Smooth muscle cell (in vitro differentiated cells): ENCODE measurements at regions not wholly inside any gene's neighbourhood (a gene's known extent, or its start where the extent isn't known, plus 50 kb on each side); places are given as distances from the start of the nearest gene placed in this dataset.
"Not testable (repeated sequence)": the region's sequence is repeated elsewhere in the genome, so short reads cannot be mapped to it uniquely, and the experiment has no call there.

Source experiments
- DNase-seq: peaks from one replicate; lab custom pipeline; 2025; ENCODE audit not compliant: unreplicated experiment; lab: John Stamatoyannopoulos, UW
- H2AFZ ChIP-seq: fragments of 200-600 bp; sonication (generic); 2 replicates; pipeline ENCODE4 v1.6.0; 2016; ENCODE audit warnings: antibody characterized with exemption, low read depth, mild to moderate bottlenecking
- H3F3A ChIP-seq: fragments of 200-600 bp; sonication (generic); 2 replicates; pipeline ENCODE4 v1.6.0; 2017; ENCODE audit warnings: antibody characterized with exemption, low read depth
- H3K27ac ChIP-seq: fragments of 200-600 bp; sonication (generic); 2 replicates; pipeline ENCODE4 v1.5.1; 2016; ENCODE audit warnings: low read depth, mild to moderate bottlenecking
- H3K27me3 ChIP-seq: fragments of 200-600 bp; sonication (generic); 2 replicates; pipeline ENCODE4 v1.6.1; 2016; ENCODE audit warnings: low read depth, mild to moderate bottlenecking
- H3K36me3 ChIP-seq: fragments of 200-600 bp; sonication (generic); 2 replicates; pipeline ENCODE4 v1.5.1; 2016; ENCODE audit warnings: low read depth
- H3K4me1 ChIP-seq: fragments of 200-600 bp; sonication (generic); 2 replicates; pipeline ENCODE4 v1.5.1; 2016; ENCODE audit warnings: low read depth
- H3K4me2 ChIP-seq: fragments of 200-600 bp; sonication (generic); 2 replicates; pipeline ENCODE4 v1.6.0; 2016; ENCODE audit warnings: mild to moderate bottlenecking
- H3K4me3 ChIP-seq: fragments of 200-600 bp; sonication (generic); 2 replicates; pipeline ENCODE4 v1.5.1; 2016; ENCODE audit warnings: mild to moderate bottlenecking
- H3K79me2 ChIP-seq: fragments of 200-600 bp; sonication (generic); 2 replicates; pipeline ENCODE4 v1.6.0; 2016; ENCODE audit warnings: low read depth, mild to moderate bottlenecking
- H3K9ac ChIP-seq: fragments of 200-600 bp; sonication (generic); 2 replicates; pipeline ENCODE4 v1.6.0; 2016; ENCODE audit warnings: low read depth
- H3K9me3 ChIP-seq: fragments of 200-600 bp; sonication (generic); replicated peaks from 2 replicates; pipeline ENCODE4 v1.5.1; 2016; ENCODE audit warnings: low read depth
- H4K20me1 ChIP-seq: fragments of 200-600 bp; sonication (generic); 2 replicates; pipeline ENCODE4 v1.6.0; 2016; ENCODE audit warnings: low read depth
- WGBS: methylation state at CpG from one replicate; pipeline ENCODE4 v1.1.7; 2016; ENCODE audit warnings: low lambda C conversion rate; 5-methylcytosine and 5-hydroxymethylcytosine counted together
- TF ChIP-seq, protein P1 (sequence below): fragments of 200-600 bp; sonication (generic); IDR thresholded peaks from 2 replicates; pipeline ENCODE4 v1.5.1; 2017; ENCODE audit warnings: borderline replicate concordance, mild to moderate bottlenecking, antibody characterized with exemption; ENCODE audit not compliant: insufficient read depth, poor library complexity, severe bottlenecking

GRCh38 chr1:58190267-58190988, 356.1 kb downstream of the OMA1 start:
- H3K4me1 ChIP-seq = no peaks in the 10 kb centered on the region
- no peaks in the 10 kb centered on the region for H3K9me3 ChIP-seq
- H3K4me2 ChIP-seq = no peak overlapping the region
- no peak overlapping the region for H3K9ac ChIP-seq
- 85% methylated on average over 10 of the region's 10 CpGs for WGBS
- H3K36me3 ChIP-seq = no peaks in the 10 kb centered on the region
- TF ChIP-seq, protein P1, sequence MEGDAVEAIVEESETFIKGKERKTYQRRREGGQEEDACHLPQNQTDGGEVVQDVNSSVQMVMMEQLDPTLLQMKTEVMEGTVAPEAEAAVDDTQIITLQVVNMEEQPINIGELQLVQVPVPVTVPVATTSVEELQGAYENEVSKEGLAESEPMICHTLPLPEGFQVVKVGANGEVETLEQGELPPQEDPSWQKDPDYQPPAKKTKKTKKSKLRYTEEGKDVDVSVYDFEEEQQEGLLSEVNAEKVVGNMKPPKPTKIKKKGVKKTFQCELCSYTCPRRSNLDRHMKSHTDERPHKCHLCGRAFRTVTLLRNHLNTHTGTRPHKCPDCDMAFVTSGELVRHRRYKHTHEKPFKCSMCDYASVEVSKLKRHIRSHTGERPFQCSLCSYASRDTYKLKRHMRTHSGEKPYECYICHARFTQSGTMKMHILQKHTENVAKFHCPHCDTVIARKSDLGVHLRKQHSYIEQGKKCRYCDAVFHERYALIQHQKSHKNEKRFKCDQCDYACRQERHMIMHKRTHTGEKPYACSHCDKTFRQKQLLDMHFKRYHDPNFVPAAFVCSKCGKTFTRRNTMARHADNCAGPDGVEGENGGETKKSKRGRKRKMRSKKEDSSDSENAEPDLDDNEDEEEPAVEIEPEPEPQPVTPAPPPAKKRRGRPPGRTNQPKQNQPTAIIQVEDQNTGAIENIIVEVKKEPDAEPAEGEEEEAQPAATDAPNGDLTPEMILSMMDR = no peak
- H4K20me1 ChIP-seq = no peaks in the 10 kb centered on the region
- H2AFZ ChIP-seq = no peak overlapping the region
- peaks cover 29% of the 10 kb centered on the region for H3K27me3 ChIP-seq
- no peaks in the 10 kb centered on the region for H3K79me2 ChIP-seq
- H3K4me3 ChIP-seq = no peak overlapping the region
- H3K27ac ChIP-seq = no peak overlapping the region
- no peaks in the 10 kb centered on the region for H3F3A ChIP-seq
- DNase-seq = no peak

GRCh38 chr1:58189453-58189852, 357.1 kb downstream of the OMA1 start:
- Histone ChIP-seq H3K4me1 (no peaks in the 10 kb centered on the region), H3K36me3 (no peaks in the 10 kb centered on the region)

DNA sequence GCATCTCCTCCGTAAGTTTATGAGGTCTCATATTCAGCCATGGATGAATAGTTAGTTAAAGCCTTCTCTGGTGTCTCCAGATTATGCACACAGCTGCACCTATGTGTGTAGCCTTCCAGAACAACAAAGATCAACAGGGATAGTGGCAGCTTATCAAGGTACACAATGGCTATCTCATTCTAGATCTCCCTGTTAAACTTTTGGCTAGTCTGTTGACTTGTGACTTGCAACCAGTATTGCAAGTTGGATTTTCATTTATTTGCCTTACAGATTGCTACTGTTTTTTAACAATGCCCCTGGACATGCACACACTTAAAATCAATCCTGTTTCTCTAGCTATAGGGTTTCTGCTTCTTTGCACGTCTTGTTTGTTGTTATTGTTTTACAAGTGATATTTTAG, 363.2 kb downstream of the OMA1 start:
- DNase-seq = no peak
- no peaks in the 10 kb centered on the region for H3K36me3 ChIP-seq
- no peaks in the 10 kb centered on the region for H3K27me3 ChIP-seq
- no peak overlapping the region for H3K9ac ChIP-seq
- H3K4me3 ChIP-seq = no peak overlapping the region
- H3K79me2 ChIP-seq = no peaks in the 10 kb centered on the region
- no peak overlapping the region for H2AFZ ChIP-seq
- H3K9me3 ChIP-seq = peaks cover 3% of the 10 kb centered on the region
- H3K27ac ChIP-seq = no peak overlapping the region
- H3F3A ChIP-seq = no peaks in the 10 kb centered on the region
- TF ChIP-seq, protein P1 = no peak
- H3K4me2 ChIP-seq = no peak overlapping the region
- 71% methylated on average over 2 of the region's 2 CpGs for WGBS
- no peaks in the 10 kb centered on the region for H4K20me1 ChIP-seq
- H3K4me1 ChIP-seq = no peaks in the 10 kb centered on the region

More at GRCh38 chr1:58189453-58189852, 357.1 kb downstream of the OMA1 start:
- H2AFZ ChIP-seq = no peak overlapping the region
- H3K27ac ChIP-seq = no peak overlapping the region
- H3F3A ChIP-seq = no peaks in the 10 kb centered on the region
- no peak overlapping the region for H3K4me2 ChIP-seq
- TF ChIP-seq, protein P1 = no peak
- H3K79me2 ChIP-seq = no peaks in the 10 kb centered on the region
- H3K27me3 ChIP-seq = peaks cover 21% of the 10 kb centered on the region
- no peaks in the 10 kb centered on the region for H4K20me1 ChIP-seq
- H3K9me3 ChIP-seq = no peaks in the 10 kb centered on the region
- 92% methylated on average over 3 of the region's 3 CpGs for WGBS
- H3K4me3 ChIP-seq = no peak overlapping the region
- H3K9ac ChIP-seq = no peak overlapping the region
- DNase-seq = no peak

DNA sequence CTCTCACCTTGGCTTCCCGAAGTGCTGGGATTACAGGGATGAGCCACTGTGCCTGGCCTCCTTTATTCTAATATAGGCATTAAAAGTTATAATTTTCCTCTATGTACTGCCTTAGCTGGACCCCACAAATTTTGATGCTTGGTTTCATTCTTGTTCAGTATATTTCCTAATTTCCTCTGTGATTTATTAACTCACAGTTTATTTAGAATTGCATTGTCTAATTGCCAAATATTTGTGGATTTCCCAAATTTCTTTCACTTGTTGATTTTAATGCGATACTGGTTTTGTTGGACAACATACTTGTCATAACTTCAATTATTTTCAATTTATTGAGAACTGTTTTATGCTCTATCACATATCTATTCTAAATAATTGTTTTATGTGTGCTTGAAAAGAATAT, 366.0 kb downstream of the OMA1 start:
- Histone ChIP-seq H3K9ac (no peak overlapping the region), H3K9me3 (peaks cover 3% of the 10 kb centered on the region), H3K36me3 (no peaks in the 10 kb centered on the region), H3K79me2 (no peaks in the 10 kb centered on the region), H3K4me1 (no peaks in the 10 kb centered on the region), H3K4me3 (no peak overlapping the region), H3K27ac (no peak overlapping the region), H3K27me3 (no peaks in the 10 kb centered on the region), H3K4me2 (no peak overlapping the region), H3F3A (no peaks in the 10 kb centered on the region), H4K20me1 (no peaks in the 10 kb centered on the region), H2AFZ (no peak overlapping the region)
- no peak for DNase-seq
- TF ChIP-seq, protein P1 = no peak
- 95% methylated on average over 2 of the region's 2 CpGs for WGBS

DNA sequence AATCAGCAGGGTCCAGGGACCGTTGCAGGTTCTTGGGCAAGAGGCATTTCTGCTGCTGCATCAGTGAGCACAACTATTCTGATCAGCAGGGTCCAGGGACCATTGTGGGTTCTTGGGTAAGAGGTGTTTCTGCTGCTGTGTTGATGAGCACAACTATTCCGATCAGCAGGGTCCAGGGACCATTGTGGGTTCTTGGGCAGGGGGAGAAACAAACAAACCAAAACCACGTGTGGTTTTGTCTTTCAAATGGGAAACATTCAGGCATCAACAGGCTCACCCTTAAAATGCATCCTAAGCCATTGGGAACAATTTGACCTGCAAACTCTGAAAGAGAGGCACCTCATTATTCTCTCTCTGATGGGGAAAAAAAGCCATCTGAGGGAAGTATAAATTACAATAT, 377.4 kb downstream of the OMA1 start:
- not testable (repeated sequence) for H2AFZ ChIP-seq, H3K4me2 ChIP-seq, DNase-seq, H3K79me2 ChIP-seq, H3K27ac ChIP-seq, H4K20me1 ChIP-seq, H3K36me3 ChIP-seq, H3K4me3 ChIP-seq, H3K4me1 ChIP-seq, H3F3A ChIP-seq, H3K9ac ChIP-seq, H3K9me3 ChIP-seq
- H3K27me3 ChIP-seq = peaks cover 14% of the 10 kb centered on the region
- 50% methylated on average over 3 of the region's 3 CpGs for WGBS
